ENCODE measurements at regions not wholly inside any gene's neighbourhood (a gene's known extent, or its start where the extent isn't known, plus 50 kb on each side); places are given as distances from the start of the nearest gene placed in this dataset.
A peak's percentile ranks its signal among the peaks of the same experiment; 100 is the strongest.

GRCh38 chr15:66900586-66901310 is 164.7 kb upstream of the SMAD3 start:
- no peak for DNase-seq

- no peak for DNase-seq
Measured at GRCh38 chr15:66901336-66902100, 163.9 kb upstream of the SMAD3 start.

GRCh38 chr15:66905185-66905584 is 160.2 kb upstream of the SMAD3 start:
- DNase-seq = no peak

- no peak for DNase-seq
Measured at GRCh38 chr15:66905954-66906353, 159.4 kb upstream of the SMAD3 start.

GRCh38 chr15:66906668-66907614 is 158.5 kb upstream of the SMAD3 start:
- peak in 1 of 51 donors; percentile 35 for DNase-seq

- peak in 27 of 51 donors; percentile 10 to 56 (median 37) for DNase-seq
Measured at GRCh38 chr15:66907826-66908743, 157.3 kb upstream of the SMAD3 start.

GRCh38 chr15:66908744-66909095 is 156.7 kb upstream of the SMAD3 start:
- peak in 1 of 51 donors; percentile 24 for DNase-seq

GRCh38 chr15:66909381-66909890 is 156.0 kb upstream of the SMAD3 start:
- peak in 3 of 51 donors; percentile 8 to 17 (median 14) for DNase-seq

GRCh38 chr15:66911131-66911700 is 154.2 kb upstream of the SMAD3 start:
- DNase-seq = no peak

GRCh38 chr15:66912001-66912400 is 153.4 kb upstream of the SMAD3 start:
- DNase-seq = peak in 1 of 51 donors; percentile 6

- no peak for DNase-seq
Measured at GRCh38 chr15:66912441-66912840, 153.0 kb upstream of the SMAD3 start.

GRCh38 chr15:66917904-66918448 is 147.4 kb upstream of the SMAD3 start:
- no peak for DNase-seq

GRCh38 chr15:66919421-66919820 is 146.0 kb upstream of the SMAD3 start:
- no peak for DNase-seq

- DNase-seq = peak in 14 of 51 donors; percentile 5 to 43 (median 17)
Measured at GRCh38 chr15:66921319-66921915, 144.0 kb upstream of the SMAD3 start.

- no peak for DNase-seq
Measured at GRCh38 chr15:66922608-66923007, 142.8 kb upstream of the SMAD3 start.

GRCh38 chr15:66923438-66923881 is 141.9 kb upstream of the SMAD3 start:
- DNase-seq = peak in 1 of 51 donors; percentile 8

- DNase-seq = no peak
Measured at GRCh38 chr15:66924889-66925288, 140.5 kb upstream of the SMAD3 start.

- no peak for DNase-seq
Measured at GRCh38 chr15:66925721-66926120, 139.7 kb upstream of the SMAD3 start.
